ENCODE measurements at regions not wholly inside any gene's neighbourhood (a gene's known extent, or its start where the extent isn't known, plus 50 kb on each side); places are given as distances from the start of the nearest gene placed in this dataset.

DNA sequence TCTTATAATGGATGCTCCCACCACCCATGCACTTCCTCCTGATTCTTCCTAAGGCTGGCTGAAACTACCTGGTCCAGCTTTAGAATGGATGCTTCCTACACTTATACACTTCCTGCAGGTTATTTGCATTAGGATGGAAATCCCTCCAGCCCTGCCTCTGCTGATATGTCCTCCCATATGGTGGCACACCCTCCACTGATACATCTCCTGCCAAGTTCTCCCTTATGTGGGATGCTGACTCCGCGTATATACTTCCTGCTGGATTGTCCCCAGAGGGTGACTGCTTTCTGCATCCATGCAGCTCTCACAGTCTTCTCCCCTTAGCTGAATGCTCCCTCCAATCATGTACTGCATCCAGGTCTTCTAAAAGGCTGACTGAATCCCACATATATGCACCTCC is 254.6 kb upstream of the FAM47C start:
- H3K4me3 ChIP-seq (ENCODE audit: low read depth, low read length), result no peak overlapping the region
- no peak for DNase-seq (ENCODE audit: low read depth)
- TF ChIP-seq, protein P1, sequence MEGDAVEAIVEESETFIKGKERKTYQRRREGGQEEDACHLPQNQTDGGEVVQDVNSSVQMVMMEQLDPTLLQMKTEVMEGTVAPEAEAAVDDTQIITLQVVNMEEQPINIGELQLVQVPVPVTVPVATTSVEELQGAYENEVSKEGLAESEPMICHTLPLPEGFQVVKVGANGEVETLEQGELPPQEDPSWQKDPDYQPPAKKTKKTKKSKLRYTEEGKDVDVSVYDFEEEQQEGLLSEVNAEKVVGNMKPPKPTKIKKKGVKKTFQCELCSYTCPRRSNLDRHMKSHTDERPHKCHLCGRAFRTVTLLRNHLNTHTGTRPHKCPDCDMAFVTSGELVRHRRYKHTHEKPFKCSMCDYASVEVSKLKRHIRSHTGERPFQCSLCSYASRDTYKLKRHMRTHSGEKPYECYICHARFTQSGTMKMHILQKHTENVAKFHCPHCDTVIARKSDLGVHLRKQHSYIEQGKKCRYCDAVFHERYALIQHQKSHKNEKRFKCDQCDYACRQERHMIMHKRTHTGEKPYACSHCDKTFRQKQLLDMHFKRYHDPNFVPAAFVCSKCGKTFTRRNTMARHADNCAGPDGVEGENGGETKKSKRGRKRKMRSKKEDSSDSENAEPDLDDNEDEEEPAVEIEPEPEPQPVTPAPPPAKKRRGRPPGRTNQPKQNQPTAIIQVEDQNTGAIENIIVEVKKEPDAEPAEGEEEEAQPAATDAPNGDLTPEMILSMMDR (IDR thresholded peaks at IDR 0.05; ENCODE audit: insufficient read depth, low read depth, low read length, missing control alignments), result no peak

DNA sequence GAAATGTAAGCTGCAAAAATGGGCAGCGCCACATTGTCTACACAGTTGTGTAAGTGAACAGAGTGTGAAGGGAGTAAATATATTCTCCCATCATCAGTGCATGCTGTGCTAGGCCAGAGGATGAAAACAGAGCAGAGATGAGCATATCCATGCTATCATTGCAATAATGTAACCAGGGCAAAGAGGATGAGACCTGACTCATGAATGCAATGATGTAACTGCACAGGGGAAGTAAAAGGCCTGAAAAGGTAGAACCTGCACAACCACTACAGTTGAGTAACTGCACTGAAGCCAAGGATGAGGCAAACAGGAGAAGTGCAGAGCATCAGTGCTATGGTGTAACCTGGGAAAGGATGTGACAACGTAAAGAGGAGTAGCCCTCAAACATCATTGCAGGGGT is 220.4 kb upstream of the FAM47C start:
- TF ChIP-seq, protein P1 (IDR thresholded peaks at IDR 0.05; ENCODE audit: insufficient read depth, low read depth, low read length, missing control alignments), result no peak
- DNase-seq (ENCODE audit: low read depth), result no peak

DNA sequence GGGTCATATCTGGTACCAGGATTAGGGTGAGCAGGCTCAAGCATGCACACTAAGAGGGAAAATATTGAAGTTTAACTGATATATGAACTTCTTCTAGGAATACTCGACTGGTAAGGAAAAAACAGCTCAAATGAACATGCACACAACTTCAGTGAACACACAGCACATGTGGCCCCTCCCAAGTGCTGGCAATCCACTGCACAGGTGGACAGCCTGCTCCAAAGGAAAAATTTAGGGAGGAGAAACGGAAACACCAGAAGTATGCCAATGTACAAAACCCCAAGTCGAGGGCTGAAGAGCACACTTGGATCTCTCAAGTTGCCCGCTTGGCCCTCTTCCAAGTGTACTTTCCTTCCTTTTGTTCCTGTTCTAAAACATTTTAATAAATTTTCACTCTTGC is 205.0 kb upstream of the FAM47C start:
- no peak for DNase-seq (ENCODE audit: low read depth)
- TF ChIP-seq, protein P1 (IDR thresholded peaks at IDR 0.05; ENCODE audit: insufficient read depth, low read depth, low read length, missing control alignments), result no peak
- H3K4me3 ChIP-seq (ENCODE audit: low read depth, low read length), result no peak overlapping the region

More for the DNA sequence above, 220.4 kb upstream of the FAM47C start:
- no peak overlapping the region for H3K4me3 ChIP-seq (ENCODE audit: low read depth, low read length)

DNA sequence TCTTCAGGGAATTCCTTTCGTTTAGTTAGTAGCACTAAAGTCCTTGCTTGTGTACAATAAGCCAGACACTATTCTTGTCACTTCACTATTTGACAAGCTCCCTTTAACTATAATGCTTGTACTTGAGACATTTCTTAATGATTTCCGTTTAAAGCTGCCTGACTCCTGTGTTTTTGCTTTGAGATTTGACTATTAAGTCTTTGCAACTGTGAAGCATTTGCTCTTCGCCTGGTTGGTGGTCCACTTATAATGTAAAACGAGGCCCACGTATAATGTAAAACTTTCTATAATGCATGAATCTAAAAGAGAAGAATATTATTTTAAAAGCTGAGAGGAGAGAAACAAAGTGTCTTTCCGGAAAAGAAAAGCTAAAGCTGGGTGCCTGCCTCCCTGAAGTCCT is 204.1 kb upstream of the FAM47C start:
- TF ChIP-seq, protein P1 (IDR thresholded peaks at IDR 0.05; ENCODE audit: insufficient read depth, low read depth, low read length, missing control alignments), result no peak
- DNase-seq (ENCODE audit: low read depth), result no peak
- H3K4me3 ChIP-seq (ENCODE audit: low read depth, low read length), result no peak overlapping the region

DNA sequence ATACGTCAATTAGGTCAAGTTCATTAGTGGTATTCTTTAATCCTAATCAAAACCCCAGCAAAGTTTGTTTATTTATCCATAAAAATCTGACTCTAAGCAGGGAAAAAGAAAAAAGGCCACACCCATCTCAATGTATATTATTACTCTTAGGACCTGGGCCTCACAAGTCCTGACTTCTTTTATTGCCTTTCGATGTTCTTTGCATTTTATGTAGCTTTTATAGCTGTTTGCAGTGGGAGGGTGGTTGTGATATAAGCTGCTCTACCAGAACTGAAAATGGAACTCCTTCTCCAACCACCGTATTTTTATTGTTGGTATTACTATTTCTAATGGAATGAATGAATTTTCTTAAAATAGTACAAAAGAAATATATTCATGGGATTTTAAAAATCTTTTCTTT is 163.3 kb upstream of the FAM47C start:
- no peak for DNase-seq (ENCODE audit: low read depth)
- H3K4me3 ChIP-seq (ENCODE audit: low read depth, low read length), result no peak overlapping the region
- TF ChIP-seq, protein P1 (IDR thresholded peaks at IDR 0.05; ENCODE audit: insufficient read depth, low read depth, low read length, missing control alignments), result no peak

DNA sequence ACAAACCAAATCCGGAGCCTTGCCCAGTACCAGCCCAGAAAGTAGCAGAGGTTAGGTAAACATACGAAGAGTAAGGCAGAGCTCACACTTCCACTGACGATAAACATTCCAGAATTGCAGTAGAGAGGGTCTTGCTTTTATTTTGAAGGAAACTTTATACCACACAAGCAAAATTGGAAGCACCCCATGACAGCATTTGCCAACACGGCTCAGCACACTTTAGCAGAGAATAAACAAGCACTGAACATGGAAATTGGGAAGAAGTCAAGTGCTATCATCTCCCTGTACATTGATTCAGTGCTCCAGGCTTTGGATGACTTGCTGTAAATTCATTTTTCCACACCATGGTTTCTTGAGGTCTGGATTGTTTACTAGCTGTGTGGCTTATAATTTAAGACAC is 160.7 kb upstream of the FAM47C start:
- TF ChIP-seq, protein P1 (IDR thresholded peaks at IDR 0.05; ENCODE audit: insufficient read depth, low read depth, low read length, missing control alignments), result no peak
- no peak for DNase-seq (ENCODE audit: low read depth)
- H3K4me3 ChIP-seq (ENCODE audit: low read depth, low read length), result no peak overlapping the region

DNA sequence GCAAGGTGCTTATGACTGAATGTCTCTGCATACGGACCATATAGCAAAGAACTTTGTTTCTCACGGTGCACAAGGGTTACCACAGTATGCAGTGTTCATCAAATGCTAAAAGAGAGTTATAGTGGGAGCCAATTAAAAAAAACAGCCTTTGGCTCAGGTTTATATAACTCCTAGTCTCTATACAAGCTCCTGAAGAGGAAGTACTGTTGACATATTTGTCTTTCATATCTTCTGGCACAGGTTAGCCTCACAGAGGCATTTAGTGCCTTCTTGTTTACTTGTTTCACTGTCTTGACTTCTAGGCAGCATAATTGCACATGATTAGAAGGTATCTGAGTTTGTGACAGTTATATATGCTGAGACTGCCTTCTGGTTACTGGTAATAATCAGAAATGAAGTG is 158.8 kb upstream of the FAM47C start:
- H3K4me3 ChIP-seq (ENCODE audit: low read depth, low read length), result no peak overlapping the region
- TF ChIP-seq, protein P1 (IDR thresholded peaks at IDR 0.05; ENCODE audit: insufficient read depth, low read depth, low read length, missing control alignments), result no peak
- DNase-seq (ENCODE audit: low read depth), result no peak
